Hematopoietic multipotent progenitor cell treated with erythropoietin and hydrocortisone succinate and interleukin-3 and kit ligand, for 17 days (in vitro differentiated cells): ENCODE measurements at regions not wholly inside any gene's neighbourhood (a gene's known extent, or its start where the extent isn't known, plus 50 kb on each side); places are given as distances from the start of the nearest gene placed in this dataset.

Experiments
- DNase-seq: peaks from one replicate; pipeline ENCODE4 v3.0.0-alpha.2; 2015; ENCODE audit warnings: low spot score

DNA sequence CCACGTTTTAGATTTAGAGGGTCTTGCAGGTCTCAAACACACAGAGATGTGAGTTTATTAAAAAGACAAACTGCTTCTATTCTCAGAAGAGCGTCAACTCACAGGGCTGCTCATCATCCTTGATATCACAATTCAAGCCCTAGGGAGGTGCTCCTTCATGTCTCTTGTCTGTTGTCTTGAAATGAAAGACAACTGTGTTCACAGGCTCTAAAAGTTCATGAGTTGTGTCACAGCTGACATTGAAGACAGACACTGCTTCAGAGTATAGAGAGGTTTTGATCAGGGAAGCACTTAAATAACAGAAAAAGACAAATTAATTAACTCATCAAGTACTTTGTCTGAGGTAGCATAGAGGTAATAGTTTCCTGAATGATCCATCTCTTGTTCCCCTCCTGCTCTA lies 1917.6 kb upstream of the WWC1 start:
- DNase-seq: no peak

- no peak for DNase-seq
These were observed 1913.7 kb upstream of the WWC1 start for GRCh38 chr5:166377756-166378155.

DNA sequence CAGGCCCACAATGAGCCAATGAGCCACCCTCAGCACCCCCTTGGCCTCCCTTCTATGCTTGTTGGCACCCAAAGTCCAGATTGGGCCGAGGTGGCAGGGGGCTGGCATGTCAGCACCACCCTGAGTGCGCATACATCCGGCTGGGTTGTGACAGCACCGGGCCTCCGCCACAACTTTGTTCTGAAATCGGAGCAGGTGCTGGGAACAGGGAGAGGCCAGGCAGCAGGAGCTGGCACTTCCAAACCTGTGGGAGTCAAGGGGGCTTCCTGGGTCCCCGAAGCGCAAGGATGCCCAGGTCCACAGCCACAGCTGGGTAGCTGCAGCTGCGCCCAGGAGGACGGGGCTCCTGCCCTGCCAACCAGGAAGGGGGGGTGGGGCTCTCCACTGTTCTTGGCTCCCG lies 1911.9 kb upstream of the WWC1 start:
- no peak for DNase-seq

- DNase-seq: no peak
These were observed 1909.4 kb upstream of the WWC1 start for GRCh38 chr5:166382031-166382430.

DNA sequence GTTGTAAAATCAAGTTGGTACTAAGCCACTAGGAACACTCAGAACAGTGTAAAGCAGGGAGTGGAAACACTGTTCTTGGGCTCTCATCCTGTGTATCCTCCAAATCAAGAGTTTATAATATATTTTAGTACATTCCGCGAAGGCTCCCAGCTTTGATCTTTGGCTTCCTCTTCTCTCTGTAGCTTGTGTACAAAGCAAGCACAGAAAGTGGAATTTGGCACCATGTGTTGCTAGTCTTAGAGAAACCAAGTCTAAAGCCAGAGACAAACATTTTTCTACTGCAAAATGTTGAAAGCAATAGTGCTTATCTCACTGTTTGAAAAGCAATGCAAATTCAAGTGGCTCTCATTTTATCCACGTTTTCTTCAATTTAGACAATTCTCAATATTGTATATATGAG lies 1893.3 kb upstream of the WWC1 start:
- DNase-seq: no peak

GRCh38 chr5:166399781-166400180 lies 1891.7 kb upstream of the WWC1 start:
- DNase-seq: no peak

DNA sequence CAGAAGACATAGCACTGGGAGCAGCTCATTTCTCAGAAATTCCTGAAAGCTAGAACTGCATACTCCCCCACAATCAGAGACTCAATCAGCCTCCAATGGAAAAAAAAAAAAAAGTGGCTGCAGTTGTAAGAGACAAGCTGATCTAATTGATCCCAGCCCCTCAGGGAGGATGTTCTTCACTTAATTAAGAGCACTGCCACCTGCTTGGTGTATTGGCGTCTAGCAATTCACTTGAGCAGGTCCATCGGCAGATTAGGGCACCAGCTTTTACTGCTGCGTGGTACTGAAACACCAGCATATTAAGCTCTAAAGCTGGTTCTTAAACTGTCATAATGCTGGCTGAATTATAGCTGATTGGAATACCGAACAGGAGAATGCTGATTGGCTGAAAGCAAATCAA lies 1890.1 kb upstream of the WWC1 start:
- no peak for DNase-seq

GRCh38 chr5:166412191-166412590 lies 1879.3 kb upstream of the WWC1 start:
- no peak for DNase-seq

DNA sequence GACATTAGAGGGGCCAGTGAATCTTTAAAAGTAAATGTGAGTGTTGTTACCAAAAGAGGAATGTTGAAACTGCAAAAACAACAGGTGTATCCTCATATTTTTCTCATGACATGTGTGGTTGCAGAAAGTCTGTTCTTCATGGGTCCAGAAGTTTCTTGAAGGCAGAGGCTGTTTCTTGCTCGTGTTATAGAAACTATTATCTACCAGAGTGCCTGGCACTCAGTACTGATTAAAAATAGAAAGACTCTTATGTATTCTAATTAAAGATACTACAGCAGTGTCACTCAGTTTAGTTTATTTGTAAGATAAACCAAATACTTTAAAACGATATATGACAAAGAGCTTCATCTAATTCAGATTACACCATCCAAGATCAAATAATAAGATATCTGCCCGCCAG lies 1864.2 kb upstream of the WWC1 start:
- DNase-seq: no peak

DNA sequence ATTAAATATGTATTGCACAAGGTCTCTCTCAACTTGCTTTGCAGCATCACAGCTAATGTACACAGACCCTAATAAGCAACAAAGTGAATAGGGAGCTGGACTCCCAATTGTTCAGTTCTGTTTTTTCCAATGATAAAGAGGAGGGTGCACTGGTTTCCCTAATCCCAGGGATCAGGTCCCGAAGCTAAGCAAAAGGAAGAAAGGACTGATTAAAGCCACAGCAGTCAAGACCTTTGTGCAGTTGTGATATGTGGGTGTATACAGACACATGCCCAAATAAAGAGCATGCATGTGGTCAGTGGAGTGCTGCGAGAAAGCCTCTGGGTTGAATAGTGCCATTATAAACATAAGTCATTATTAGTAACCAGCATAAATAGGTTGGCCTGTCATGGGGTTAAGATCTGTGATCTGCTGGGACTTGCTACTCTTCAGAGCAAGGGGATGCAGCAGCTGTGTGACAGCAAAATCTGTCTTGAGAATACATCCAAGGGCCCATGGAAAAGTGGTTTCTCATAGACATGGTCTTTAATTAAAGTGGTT lies 1863.1 kb upstream of the WWC1 start:
- DNase-seq: no peak

DNA sequence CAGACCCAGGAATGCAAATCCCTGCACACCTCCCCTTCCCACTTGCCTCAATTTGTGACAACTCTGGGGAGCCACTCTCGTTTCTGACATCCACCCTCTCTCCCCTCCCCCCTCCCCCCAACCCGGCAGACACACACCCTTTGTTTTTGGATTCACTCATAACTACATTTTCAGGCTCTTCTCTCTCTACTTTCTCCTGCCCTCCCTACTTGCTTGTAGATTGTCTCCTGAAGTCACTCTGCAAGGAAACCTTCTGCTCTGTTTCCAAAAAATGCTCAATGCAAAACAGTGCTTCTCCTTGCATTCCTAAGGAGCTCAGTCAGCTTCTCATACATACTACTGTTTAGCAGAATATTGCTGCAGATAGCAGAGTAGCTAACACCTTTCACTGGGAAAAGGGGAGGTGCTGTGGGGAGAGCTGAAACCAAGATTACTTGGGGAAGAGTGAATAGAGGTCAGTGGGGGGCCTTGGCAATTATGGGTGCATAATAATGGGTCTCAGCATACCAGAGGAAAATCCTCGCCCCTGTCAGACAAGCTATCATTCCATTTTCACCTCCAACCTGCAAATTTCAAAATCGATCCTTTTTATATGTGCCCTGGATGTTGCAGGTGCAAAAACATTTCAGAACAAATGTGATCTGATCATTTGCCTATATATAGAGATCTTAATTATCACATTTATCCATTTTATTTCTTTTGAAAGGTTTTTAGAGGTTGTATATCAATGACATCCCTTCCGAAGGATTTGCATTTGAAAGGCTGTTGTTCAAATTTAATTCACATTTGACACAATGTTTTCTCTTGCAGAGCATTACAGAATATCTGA lies 1860.7 kb upstream of the WWC1 start:
- DNase-seq: no peak

GRCh38 chr5:166431456-166431855 lies 1860.0 kb upstream of the WWC1 start:
- DNase-seq: no peak

- no peak for DNase-seq
These were observed 1857.8 kb upstream of the WWC1 start for GRCh38 chr5:166433679-166434078.

DNA sequence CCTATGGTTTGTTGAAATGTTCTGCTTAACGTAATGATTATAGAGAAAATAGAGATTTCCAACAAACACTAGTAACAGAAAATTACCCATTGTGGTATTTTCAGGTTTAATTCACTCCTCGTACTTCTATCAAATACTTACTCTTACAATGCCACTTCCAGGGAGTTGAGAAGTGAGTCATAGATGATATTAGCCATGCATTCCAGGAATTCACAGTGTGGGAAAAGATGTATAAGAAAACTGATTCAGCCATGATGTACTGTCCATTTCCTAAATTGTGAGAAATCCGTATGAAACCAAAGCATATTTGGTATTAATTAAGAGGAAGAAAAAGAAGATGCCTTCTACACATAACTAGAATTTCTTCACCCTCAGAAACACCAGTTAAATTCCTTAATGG lies 1854.6 kb upstream of the WWC1 start:
- DNase-seq: no peak

DNA sequence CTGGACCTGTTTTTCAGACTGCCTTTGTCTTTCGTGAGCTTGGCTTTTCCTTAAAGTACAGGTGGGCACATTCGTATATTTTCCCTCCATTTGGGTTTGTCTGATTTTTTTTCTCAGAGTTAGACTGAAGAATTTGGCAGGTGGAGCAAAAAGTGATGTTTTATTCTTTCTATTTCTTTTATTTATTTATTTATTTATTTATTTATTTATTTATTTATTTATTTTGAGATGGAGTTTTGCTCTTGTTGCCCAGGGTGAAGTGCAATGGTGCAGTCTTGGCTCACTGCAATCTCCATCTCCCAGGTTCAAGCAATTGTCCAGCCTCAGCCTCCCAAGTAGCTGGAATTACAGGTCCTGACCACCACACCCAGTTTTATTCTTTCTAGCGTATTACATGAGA lies 1805.1 kb upstream of the WWC1 start:
- no peak for DNase-seq

- DNase-seq: no peak
These were observed 1802.9 kb upstream of the WWC1 start for GRCh38 chr5:166488560-166488959.

DNA sequence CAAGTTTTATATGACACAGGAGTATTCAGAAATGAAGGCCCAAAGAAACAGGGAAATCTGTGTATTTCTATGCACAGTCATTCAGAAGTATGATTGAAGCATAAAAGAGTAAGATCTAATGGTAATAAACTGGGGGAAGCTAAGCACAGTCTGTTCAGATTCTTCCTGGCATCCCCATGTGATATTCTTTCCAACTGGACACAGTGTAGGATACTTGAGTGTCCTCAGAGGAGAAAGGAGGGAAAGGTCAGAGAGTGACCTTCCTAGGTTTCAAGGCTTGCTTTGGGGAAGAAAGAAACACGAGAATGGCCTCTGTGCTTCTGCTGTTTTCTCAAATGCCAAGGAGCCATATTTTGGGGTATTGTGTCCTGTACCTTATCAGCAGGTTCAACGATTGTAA lies 1798.4 kb upstream of the WWC1 start:
- no peak for DNase-seq

- no peak for DNase-seq
These were observed 1797.8 kb upstream of the WWC1 start for GRCh38 chr5:166493612-166494011.

DNA sequence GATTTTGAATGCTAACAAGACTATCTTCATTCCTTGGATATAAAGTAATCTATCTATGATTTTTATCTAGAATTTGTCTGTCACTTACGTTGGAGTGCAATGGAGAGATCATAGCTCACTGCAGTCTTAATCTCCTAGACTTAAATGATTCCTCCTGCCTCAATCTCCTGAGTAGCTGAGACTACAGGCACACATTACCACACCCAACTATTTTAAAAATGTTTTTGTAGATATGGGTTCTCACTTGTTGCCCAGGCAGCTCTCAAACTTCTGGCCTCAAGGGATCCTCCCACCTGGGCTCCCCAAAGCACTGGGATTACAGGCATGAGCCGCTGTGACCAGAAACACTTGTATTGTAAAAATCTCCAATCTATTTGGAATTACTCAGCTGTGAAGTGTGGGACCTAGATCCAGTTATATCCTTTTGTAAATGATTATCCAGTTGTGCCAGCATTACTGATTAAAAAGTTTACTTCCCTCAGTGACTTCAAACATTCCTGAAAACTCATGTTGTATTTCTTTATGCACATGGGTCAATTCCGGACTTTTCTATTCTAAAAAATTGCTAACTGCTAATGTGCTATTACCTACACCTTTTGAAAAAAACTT lies 1793.8 kb upstream of the WWC1 start:
- DNase-seq: no peak

- no peak for DNase-seq
These were observed 1791.8 kb upstream of the WWC1 start for GRCh38 chr5:166499447-166500240.

DNA sequence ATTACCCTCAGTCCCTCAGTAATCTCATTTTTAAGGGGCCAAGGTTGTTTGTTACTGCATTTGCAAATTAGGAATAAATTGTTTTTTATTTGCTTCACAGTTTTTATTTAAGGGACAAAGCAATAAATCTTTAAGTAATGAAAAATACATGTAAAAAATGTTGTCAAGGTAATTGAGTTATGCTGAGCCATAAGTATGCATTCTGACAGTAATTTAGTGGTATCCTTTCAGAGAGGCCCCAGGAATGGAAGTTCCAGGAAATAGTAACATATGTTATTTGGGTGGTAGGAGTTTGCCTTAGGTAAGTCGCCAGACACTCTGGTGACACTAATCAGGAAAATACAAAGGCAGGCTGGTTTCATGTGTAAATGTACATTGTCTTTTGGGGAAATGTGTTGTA lies 1787.9 kb upstream of the WWC1 start:
- no peak for DNase-seq

DNA sequence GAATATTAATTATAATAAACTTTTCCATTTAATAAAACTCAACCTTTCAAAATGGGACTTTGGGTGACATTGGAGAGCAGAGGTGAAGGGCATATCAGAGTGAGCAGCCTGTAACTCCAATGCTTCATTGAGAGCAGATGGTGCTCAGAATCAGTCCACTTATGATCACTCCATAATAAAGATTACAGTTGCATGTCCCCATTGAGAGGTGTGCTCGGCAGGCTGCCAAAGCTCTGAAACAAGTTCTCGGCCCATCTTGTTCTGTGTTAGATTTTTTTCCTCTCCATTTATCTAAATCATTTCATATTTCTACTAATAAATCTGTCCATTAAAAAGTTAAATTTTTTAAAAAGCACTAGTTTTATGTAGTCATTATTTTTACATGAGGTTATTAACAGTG lies 1786.4 kb upstream of the WWC1 start:
- DNase-seq: no peak

GRCh38 chr5:166505544-166505943 lies 1785.9 kb upstream of the WWC1 start:
- no peak for DNase-seq
